ENCODE measurements at regions not wholly inside any gene's neighbourhood (a gene's known extent, or its start where the extent isn't known, plus 50 kb on each side); places are given as distances from the start of the nearest gene placed in this dataset.

GRCh38 chr16:49018259-49018931 lies 263.2 kb downstream of the CBLN1 start:
- Mint-ChIP-seq H3K4me3 (peak overlapping the region; percentile 76), H3K36me3 (ENCODE audit: low read depth) (no peaks in the 10 kb centered on the region), H3K4me1 (peaks cover 54% of the 10 kb centered on the region), H3K27me3 (ENCODE audit: low read depth, poor library complexity) (no peaks in the 10 kb centered on the region), H3K9me3 (no peaks in the 10 kb centered on the region), H3K27ac (no peak overlapping the region)
- no peak for TF ChIP-seq CTCF (IDR thresholded peaks at IDR 0.05)
- no peak for DNase-seq

GRCh38 chr16:49017501-49017900 lies 264.1 kb downstream of the CBLN1 start:
- Mint-ChIP-seq H3K4me3 (no peak overlapping the region), H3K27ac (no peak overlapping the region), H3K9me3 (no peaks in the 10 kb centered on the region), H3K27me3 (ENCODE audit: low read depth, poor library complexity) (peaks cover 2% of the 10 kb centered on the region), H3K4me1 (peaks cover 47% of the 10 kb centered on the region), H3K36me3 (ENCODE audit: low read depth) (no peaks in the 10 kb centered on the region)
- TF ChIP-seq CTCF (IDR thresholded peaks at IDR 0.05): no peak
- DNase-seq: no peak

GRCh38 chr16:49016461-49016860 lies 265.2 kb downstream of the CBLN1 start:
- peaks cover 5% of the 10 kb centered on the region for H3K27me3 Mint-ChIP-seq (ENCODE audit: low read depth, poor library complexity)
- H3K4me3 Mint-ChIP-seq: no peak overlapping the region
- peaks cover 47% of the 10 kb centered on the region for H3K4me1 Mint-ChIP-seq
- no peak for DNase-seq
- no peaks in the 10 kb centered on the region for H3K9me3 Mint-ChIP-seq
- TF ChIP-seq CTCF (IDR thresholded peaks at IDR 0.05): no peak
- no peak overlapping the region for H3K27ac Mint-ChIP-seq
- no peaks in the 10 kb centered on the region for H3K36me3 Mint-ChIP-seq (ENCODE audit: low read depth)

GRCh38 chr16:49015225-49015592 lies 266.4 kb downstream of the CBLN1 start:
- H3K9me3 Mint-ChIP-seq: no peaks in the 10 kb centered on the region
- H3K27me3 Mint-ChIP-seq (ENCODE audit: low read depth, poor library complexity): peaks cover 5% of the 10 kb centered on the region
- DNase-seq: no peak
- no peak overlapping the region for H3K4me3 Mint-ChIP-seq
- peaks cover 36% of the 10 kb centered on the region for H3K4me1 Mint-ChIP-seq
- H3K36me3 Mint-ChIP-seq (ENCODE audit: low read depth): no peaks in the 10 kb centered on the region
- TF ChIP-seq CTCF (IDR thresholded peaks at IDR 0.05): no peak
- H3K27ac Mint-ChIP-seq: no peak overlapping the region

- peaks cover 34% of the 10 kb centered on the region for H3K4me1 Mint-ChIP-seq
- H3K9me3 Mint-ChIP-seq: no peaks in the 10 kb centered on the region
These were observed 267.1 kb downstream of the CBLN1 start for GRCh38 chr16:49014277-49015224.

More at GRCh38 chr16:49014277-49015224, 267.1 kb downstream of the CBLN1 start:
- DNase-seq: no peak
- Mint-ChIP-seq H3K27me3 (ENCODE audit: low read depth, poor library complexity) (peaks cover 8% of the 10 kb centered on the region), H3K4me3 (no peak overlapping the region), H3K27ac (peak overlapping the region; percentile 30), H3K36me3 (ENCODE audit: low read depth) (no peaks in the 10 kb centered on the region)
- no peak for TF ChIP-seq CTCF (IDR thresholded peaks at IDR 0.05)

Measured in nephron progenitor cell (in vitro differentiated cells).